EL (cell line): ENCODE measurements at regions not wholly inside any gene's neighbourhood (a gene's known extent, or its start where the extent isn't known, plus 50 kb on each side); places are given as distances from the start of the nearest gene placed in this dataset.
"Not testable (repeated sequence)": the region's sequence is repeated elsewhere in the genome, so short reads cannot be mapped to it uniquely, and the experiment has no call there.

Source experiments
- DNase-seq: peaks from one replicate; pipeline ENCODE4 v3.0.0-alpha.2; 2016

DNA sequence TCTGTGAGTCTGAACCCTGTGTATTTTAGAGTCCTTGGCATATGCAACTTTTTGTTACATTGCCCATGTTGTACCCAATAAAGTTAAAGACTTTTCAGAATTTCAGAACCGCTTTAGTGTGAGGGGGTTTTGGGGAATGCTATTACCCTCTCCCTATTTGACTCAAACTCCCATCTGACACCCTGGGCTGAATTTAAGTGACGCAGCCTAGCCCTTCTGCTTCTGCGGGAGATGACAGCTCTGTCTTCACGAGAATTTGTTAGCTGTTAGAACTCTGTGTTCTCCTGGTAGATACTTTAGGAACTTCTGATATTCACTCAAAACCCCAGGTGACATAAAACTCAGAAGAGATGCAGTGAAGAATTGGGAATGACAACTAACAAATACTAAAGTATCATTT is 500.6 kb upstream of the ID4 start:
- no peak for DNase-seq

DNA sequence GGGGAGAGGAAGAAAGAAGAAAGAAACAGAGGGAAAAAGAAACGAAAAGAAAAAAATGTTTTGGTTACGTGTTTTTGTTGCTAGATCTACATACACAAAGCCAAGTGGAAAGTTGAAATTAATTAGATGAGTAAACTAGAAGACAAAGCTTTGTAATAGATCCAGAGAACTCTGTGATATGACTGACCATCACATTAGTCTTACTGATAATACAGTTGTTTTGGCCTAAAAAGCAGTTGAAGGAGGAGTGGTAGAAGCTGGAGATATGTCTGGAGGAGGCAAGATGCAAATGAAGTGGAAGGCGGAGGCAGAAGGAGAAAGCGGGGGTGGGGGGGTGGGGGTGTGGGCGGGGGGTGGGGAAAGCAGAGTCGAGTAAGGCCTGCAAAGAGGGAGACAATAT is 500.1 kb upstream of the ID4 start:
- no peak for DNase-seq

- DNase-seq = no peak
Measured at GRCh38 chr6:19342616-19343015, 494.6 kb upstream of the ID4 start.

DNA sequence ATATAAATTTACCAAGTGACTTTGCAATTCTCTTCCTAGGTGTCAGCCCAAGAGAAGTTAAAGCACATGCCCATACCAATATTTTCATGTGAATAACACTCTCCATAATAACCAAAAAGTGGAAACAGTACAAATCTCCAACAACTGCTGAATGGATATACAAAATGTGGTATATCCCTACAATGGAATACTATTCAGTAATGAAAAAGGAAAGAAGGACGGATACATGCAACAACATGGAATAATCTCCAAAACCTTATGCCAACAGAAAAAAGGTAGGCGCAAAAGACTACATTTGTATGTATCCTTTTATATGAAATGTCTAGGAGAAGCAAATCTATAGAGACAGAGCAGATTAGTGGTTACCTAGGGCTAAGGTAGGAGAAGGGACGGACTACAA is 487.7 kb upstream of the ID4 start:
- no peak for DNase-seq

- no peak for DNase-seq
Measured at GRCh38 chr6:19354181-19354580, 483.0 kb upstream of the ID4 start.

DNA sequence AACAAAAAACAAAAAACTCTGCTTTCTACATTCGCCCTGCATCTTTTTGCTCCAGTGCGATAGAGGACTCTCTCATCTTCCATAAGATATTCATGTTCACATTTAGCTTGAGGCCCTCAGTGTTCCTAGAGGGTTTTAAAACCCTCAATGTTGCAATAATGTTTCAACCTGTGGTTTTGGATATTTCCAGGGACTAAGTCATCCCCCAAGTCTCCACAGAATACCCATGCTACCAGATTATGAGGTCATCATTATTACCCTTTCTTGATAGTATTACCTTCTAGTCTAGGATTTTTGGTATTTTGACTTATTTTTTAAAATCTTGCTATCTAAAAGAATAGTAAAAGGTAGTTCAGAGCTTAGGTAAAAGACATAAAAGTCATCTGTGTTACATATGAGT is 480.5 kb upstream of the ID4 start:
- DNase-seq = no peak

DNA sequence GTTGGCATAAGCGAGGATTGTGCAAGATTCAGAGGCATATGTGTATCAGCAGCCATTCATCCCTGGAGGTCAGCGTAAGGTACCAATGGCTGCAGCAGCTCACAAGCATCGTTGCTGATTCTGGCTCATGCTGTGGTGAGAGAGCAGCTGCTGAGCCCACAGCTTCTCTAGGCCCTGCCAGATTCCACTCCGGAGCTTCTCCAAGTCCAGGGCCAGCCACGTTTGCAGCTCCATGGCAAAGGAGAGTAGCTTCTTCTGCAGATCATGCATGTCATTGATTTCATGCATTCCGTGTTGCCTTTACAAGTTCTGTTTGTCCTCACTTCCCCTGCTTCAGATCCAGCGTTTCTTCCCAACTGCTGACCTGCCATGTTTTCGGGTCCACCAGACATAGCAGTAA is 474.8 kb upstream of the ID4 start:
- no peak for DNase-seq

DNA sequence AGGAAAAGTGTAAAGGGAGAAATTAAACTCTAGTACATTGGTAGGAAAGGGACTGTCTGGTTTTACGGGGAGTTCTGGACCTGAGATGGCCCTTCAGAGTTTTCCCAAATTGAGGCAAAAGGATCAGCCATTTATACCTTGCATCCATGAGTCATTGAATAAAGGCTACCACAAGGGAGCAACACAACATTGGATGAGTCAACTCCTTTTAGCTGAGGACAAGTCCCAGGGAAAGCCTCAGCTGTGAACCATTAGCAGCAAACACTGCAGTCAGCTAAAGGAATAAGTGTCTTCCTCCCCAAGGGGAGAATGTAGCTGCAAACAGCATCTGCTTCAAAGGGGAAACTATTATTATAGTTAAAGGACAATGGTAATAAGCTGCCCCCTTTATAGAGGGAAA is 468.7 kb upstream of the ID4 start:
- peak; percentile 8 for DNase-seq

DNA sequence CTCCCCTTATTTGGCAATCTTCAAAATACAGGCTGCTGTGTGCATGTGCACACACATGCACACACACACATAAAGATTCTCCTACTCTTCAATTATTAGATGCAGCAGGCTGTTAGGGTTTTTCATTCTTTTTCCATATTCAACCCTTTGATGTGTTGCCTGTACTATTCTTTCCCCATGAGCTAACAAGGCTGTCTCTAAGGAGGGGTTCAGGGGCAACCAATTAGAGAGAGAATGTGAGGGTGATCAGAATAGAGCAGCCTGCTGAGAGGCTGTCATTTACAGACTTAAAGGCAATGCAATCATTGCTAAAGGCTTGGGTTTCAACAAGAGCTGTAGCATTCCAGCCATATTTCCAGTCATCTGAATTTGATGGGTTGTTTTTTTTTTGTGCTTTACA is 467.4 kb upstream of the ID4 start:
- no peak for DNase-seq

DNA sequence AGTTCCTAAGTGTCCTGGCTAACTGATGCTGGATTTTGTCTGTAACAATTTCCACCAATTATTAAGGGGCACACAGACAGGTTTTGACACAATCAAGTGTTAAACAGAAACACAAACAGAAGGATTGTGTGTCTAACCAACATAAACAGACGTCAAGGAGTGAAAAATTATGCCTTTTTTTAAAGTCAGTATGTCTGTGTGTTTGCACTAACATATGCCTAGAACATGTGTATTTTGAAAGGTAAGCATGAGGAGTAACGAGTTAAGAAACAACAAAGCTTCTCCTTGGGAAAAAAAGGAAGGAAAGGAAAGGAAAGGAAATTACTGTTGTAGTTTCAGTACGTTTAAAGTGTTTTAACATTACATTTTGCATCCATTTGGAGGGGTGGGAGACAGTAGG is 466.3 kb upstream of the ID4 start:
- no peak for DNase-seq

- DNase-seq = no peak
Measured at GRCh38 chr6:19375613-19376012, 461.6 kb upstream of the ID4 start.

- no peak for DNase-seq
Measured at GRCh38 chr6:19377722-19378121, 459.4 kb upstream of the ID4 start.

DNA sequence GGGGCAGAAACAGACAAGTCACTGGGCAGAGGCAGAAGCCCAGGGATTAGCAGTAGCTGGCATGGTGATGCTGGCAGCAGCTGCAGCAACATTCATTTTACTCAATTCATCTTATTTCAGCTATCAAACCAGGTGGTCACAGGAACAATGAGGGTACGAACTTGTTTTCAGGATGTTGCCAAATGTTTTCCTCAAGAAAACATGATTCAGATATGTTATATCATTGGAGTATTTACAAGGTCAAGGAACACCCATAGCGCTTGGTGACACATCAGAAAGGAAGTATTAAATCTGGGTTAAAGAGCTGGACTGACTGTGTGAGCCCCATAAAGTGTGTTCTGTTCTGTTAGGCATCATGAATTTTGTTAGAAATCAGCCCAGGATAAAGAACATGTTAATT is 456.9 kb upstream of the ID4 start:
- peak; percentile 21 for DNase-seq

DNA sequence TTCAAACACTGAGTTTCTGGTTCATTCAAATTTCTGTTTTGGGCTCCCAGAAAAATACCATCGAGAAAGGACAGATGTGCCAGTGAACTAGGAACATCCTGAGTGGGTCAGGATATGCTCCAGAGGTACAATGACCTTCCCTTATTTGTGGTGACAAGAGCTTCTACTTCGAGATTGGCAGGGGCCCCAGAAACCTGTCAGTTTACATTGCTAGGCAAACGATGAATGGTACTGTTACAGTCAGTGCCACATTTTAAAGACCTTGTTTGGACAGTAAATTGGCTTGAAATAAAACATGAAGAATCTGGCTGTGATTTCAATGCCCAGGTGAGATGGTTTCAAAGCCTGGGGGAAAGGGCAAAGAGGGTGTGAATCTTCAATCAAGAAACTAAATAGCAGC is 454.5 kb upstream of the ID4 start:
- no peak for DNase-seq

DNA sequence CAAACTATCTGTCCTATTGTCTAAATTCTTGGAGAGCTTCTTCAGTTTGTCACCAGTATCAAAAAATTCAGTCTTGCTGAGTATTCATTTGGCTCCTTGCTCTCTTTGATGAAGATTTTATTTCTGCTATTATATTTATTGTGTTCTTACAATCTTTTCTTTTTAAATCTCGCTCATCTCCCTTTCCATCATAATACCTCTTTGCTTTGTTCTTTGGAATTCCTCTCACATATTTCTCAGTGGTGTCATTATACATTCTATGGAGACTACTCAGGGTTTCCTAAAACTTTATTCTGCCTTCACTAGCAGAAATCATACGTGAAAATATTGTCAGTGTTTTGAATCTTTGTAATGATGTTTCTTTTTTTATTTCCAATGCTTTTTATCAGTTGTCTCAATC is 445.2 kb upstream of the ID4 start:
- DNase-seq = no peak

DNA sequence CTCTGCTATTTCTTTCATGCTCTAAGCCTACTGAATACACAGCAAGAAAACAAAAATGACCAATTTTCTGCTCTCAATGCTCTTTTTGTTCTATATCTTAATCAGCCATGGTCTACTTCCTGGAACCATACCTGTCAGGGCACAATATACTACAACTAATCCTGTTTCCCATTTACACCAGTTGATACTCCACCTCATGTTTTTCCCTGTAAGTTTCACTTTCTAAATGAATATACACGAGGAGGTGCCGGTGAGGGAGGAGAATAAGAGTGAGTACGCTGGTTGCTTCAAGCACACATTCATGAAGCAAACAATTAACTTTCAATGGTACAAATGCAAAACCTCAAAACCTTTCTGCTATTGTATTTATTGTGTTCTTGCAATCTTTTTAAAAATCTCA is 443.1 kb upstream of the ID4 start:
- no peak for DNase-seq

DNA sequence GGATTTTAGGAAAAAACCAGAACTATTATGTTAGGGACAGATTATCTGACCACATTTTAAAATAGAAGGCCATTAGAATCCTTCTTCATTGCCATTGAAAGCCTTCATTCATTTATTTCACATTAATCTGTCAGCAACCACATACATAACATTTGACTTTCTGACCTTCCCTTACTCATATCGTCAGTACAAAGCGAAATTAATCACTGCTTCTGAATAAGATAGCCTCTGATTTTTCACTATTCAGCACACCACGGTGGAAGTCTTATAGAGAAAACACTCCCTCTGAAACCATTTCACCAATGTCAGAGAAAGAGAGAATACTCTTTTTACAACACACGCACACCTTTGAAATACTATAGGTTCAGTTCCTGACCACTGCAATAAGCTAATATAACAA is 442.5 kb upstream of the ID4 start:
- DNase-seq = no peak

- no peak for DNase-seq
Measured at GRCh38 chr6:19395316-19395715, 441.9 kb upstream of the ID4 start.

- DNase-seq = peak; percentile 6
Measured at GRCh38 chr6:19399406-19399805, 437.8 kb upstream of the ID4 start.

GRCh38 chr6:19404884-19405283 is 432.3 kb upstream of the ID4 start:
- DNase-seq = not testable (repeated sequence)

- no peak for DNase-seq
Measured at GRCh38 chr6:19408331-19408730, 428.8 kb upstream of the ID4 start.

DNA sequence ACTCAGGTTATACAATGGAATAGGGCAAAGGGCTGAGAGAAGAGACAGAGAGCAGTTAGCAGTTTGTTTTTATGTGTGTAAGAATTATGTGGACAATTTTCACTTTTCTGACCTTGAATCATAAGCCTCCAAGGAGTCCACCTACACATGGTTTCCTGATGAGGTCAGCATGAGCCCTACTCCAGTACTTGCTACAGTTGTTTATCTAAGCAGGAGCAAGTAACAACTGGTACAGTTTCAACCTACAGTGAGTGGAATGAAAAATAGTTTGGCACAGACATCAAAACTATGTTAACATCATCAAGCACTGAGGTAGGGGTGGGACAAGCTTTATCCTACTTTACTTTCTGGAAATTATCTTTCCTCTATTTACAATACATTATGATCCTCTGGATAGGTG is 426.7 kb upstream of the ID4 start:
- peak; percentile 65 for DNase-seq

- DNase-seq = peak; percentile 66
Measured at GRCh38 chr6:19413323-19413722, 423.8 kb upstream of the ID4 start.

GRCh38 chr6:19415605-19416326 is 421.4 kb upstream of the ID4 start:
- DNase-seq = peak; percentile 75

DNA sequence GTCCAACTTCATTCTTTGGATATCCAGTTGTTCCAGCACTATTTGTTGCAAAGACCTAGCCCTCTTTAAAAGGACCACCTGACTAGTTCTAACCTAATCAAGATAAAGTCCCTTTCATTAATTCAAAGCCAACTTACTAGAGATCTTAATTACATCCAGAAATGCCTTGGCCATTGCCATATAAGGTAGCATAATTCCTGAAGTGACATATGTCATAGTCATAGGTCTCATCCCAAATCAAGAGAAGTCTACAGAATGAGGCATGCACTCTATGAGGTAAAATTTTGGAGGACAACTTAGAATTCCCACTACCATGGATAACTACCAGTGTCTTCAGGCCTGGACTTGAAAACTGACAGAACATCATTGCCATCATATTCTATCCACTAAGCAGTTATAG is 420.4 kb upstream of the ID4 start:
- no peak for DNase-seq

- DNase-seq = peak; percentile 46
Measured at GRCh38 chr6:19417713-19418112, 419.5 kb upstream of the ID4 start.
